NCI-H345 (cell line): ENCODE measurements at regions not wholly inside any gene's neighbourhood (a gene's known extent, or its start where the extent isn't known, plus 50 kb on each side); places are given as distances from the start of the nearest gene placed in this dataset.

Experiments
- DNase-seq: peaks from one replicate; lab custom pipeline; 2025; lab: John Stamatoyannopoulos, UW

DNA sequence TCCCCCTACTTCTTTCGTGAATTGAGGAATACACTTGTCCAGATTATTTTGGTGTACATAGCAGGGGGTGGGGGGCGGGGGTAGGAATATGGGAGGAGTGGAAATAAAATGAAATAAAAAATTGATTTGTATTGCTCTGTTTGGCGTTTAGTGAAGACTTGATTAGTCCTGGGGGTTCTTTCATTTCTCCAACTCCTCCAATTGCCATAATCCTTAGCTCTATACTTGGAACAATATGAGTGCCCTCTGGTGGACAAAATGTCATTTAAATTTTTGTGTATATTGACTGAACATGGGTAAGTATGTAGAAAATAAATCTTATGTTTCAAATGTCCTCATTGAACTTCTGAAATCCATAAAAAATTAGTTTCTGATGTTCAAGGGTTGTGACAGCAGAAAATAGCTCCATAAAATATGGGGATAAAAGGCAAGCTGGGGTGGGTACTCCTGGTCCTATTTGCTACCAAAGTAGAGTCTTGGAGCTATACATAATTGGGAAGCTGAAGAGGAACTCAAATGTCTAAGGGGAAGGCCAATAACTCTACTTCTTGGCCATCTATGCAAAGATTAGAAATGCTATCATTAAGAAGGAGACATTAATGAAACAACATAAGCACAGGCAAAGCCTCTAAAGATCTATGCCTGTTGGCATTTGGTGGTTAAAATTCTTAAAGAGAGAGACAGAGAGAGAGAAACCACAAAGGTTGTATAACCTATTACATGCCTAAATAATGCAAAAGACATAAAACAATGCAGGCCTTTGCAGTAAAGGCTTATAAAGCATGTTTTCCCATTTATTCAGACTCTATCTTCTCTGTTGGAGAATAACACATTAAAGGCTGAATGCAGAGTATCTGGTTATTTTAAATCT, 421.6 kb downstream of the METTL15 start:
- DNase-seq, result peak; percentile 53

DNA sequence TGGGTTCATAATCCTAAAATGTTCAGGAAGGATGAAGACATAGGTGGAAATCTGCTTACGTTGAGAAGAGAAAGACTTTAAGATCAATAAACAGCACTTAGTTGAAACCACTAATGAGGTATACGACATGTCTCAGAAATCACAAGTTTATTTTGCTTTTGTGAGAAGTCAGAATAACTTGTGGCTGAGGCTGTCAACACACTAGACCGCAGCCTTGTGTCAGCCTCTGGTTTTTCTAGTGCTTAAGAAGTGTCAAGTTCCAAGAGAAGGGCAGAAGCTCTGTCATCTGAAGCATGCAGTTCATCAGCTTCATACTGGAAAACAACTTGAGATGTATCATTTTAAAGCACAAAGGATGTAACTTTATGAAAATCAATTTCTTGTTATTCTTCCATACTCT, 420.9 kb downstream of the METTL15 start:
- no peak for DNase-seq

DNA sequence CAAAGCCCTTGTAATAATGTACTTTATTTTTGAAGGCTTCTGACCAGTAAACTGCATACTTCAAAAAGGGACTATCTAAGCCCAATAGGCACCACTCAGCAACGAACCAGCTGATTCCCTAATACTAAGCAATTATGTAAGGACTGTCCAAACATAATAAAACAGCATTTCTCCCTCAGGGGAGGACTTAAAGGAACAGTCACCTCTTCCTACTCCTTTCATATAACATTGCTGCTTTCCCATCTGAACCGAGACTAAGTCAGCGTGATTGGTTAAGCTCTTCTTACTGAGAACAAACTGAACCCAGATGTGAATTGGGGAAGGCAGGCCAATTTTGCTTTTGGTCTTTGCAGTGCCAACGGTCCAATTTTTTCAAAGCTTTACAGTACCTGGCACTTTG, 420.0 kb downstream of the METTL15 start:
- no peak for DNase-seq

DNA sequence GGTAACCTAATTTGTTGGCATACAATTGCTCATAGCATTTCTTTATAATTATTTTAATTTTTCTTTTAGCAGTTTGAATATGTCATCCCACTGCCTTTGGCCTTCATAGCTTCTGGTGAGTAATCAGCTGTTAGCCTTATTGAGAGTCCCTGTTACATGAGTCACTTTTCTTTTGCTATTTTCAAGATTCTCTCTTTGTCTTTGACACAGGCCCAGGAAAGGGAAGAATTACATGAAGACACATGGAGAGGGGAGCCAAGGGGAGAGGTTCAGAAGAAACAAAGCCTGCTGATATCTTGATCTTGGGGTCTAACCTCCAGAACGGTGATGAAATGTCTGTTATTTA, 418.2 kb downstream of the METTL15 start:
- no peak for DNase-seq

DNA sequence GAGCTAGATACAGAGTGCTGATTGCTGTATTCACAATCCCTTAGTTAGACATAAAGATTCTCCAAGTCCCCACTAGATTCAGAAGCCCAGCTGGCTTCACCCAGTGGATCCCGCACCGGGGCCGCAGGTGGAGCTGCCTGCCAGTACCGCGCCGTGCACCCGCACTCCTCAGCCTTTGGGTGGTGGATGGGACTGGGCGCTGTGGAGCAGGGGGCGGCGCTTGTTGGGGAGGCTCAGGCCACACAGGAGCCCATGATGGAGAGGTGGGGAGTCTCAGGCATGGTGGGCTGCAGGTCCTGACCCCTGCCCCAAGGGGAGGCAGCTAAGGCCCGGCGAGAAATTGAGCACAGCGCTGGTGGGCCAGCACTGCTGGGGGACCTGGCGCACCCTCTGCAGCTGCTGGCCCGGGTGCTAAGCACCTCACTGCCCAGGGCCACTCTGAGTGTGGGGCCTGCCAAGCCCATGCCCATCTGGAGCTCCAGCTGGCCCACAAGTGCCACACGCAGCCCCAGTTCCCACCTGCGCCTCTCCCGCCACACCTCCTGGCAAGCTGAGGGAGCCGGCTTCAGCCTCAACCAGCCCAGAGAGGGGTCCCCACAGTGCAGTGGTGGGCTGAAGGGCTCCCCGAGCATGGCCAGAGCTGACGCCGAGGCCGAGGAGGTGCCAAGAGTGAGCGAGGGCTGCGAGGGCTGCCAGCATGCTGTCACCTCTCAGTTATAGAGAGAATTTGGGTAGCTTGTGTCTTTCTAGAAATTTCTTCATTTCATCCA, 417.6 kb downstream of the METTL15 start:
- DNase-seq, result no peak

DNA sequence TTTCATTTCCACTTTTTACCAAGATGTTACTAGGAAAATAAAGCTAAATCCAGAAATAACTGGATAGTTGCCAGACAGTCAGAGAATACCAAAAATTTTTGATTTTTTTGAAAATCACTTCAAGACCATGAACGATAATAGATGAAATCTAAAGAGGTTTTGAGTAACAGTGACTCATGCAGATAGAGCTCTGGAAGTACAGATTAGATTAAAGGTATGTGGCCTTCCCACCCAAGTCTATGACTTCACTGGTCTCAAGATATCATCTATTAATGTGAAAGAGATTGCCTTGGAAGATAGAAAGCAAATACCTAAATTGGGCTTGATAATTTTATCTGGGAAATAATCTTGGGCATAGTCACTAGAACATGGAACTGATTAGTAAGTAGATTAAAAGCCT, 415.9 kb downstream of the METTL15 start:
- DNase-seq, result no peak

DNA sequence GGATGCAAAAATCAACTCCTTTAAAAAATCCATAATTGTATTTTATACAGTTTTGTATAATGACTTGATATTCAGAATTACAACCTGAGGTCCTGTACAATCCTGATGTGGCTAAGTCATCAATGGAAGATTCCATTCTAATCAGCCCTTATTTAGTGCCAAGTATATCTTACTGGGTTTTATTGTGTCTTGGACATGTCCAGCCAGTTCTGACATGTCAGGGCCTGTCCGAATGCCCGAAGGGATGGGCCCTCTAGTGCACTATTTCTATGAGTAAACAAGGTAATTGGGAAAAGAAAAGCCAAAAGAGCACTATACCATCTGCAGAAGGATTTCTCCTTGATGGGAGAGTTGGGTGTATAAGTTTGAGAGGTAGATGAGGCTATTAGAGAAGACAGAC, 412.9 kb downstream of the METTL15 start:
- no peak for DNase-seq

DNA sequence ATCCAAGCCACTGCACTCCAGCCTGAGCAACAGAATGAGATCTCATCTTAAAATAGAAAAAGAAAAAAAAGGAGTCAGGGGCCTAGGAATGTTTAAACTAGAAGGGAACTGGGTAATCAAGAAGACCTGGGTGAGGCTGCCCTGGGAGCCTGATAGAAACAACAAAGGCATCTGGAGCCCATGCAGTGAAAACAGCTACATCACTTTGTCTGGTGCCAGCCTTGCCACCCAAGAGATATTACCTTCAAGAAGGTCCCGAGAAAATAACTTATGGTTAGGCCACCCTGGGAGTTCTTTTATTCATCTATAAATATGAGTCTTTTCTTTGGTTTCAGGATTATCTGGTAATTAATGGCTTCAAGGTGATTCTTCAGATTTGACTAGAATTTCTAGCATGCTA, 412.1 kb downstream of the METTL15 start:
- no peak for DNase-seq

DNA sequence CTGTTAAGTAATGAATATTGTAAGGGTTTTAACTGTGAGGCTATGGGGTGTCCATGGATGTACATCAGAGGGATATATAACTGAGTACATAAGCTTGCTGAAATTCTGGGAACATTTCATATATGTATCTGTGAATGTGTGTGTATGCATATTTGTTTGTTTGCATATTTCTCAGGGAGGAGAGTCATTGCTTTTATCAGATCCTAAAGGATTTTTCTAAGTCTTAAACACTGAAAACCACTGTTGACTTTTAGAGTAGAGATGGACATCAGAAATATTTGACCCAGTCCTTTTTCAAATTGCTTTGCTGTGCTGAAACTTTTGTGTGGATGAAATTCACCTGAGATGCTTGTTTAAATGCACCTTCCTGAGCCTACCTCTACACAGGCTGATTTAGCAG, 410.6 kb downstream of the METTL15 start:
- DNase-seq, result no peak

DNA sequence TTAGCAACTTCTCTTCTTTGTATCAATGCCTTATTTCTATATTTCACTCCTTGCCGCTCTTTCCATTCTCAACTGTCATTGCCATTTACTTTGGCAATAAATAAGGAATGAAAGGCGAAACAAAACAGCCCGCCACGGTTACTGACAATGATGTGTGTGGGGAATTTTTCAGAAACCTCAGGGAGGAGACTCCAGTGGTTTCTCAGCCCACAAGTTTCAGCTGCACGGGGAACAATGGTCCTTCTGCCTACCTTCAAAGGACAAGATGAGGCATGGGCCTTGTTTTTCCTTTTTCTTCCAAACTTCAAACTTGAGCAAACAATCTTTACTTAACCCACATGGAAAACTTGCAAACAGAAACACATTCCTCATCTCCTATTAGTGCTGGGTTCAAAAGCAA, 409.4 kb downstream of the METTL15 start:
- no peak for DNase-seq

DNA sequence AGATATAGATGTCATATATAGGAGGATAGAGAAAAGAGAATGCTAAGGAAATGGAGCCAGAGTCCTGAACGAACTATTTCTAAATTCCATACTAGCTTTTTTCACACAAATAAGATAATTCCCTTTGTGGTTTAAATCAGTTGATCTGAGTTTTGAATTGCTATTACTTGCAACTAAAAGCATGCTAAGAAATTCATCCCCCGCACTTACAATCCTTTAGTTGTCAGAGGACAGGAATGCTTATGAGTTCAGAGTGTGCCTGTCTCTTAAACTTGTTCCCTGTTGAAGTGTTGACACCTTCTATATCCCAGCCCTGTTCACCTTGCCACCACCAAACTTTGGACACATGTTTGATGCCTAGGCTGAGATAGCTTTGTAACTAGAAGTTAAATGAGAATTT, 406.2 kb downstream of the METTL15 start:
- no peak for DNase-seq

DNA sequence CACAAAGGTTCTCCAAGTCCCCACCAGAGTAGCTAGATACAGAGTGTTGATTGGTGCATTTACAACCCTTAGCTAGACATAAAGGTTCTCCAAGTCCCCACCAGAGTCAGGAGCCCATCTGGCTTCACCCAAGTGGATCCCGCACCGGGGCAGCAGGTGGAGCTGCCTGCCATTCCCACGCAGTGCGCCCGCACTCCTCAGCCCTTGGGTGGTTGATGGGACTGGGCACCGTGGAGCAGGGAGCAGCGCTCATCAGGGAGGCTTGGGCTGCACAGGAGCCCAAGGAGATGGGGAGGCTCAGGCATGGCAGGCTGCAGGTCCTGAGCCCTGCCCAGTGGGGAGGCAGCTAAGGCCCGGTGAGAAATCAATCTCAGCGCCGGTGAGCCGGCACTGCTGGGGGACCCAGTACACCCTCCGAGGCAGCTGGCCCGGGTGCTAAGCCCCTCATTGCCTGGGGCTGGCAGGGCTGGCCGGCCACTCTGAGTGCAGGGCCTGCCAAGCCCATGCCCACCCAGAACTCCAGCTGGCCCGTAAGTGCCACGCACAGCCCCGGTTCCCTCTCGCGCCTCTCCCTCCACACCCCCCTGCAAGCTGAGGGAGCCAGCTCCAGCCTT, 404.1 kb downstream of the METTL15 start:
- DNase-seq, result no peak

DNA sequence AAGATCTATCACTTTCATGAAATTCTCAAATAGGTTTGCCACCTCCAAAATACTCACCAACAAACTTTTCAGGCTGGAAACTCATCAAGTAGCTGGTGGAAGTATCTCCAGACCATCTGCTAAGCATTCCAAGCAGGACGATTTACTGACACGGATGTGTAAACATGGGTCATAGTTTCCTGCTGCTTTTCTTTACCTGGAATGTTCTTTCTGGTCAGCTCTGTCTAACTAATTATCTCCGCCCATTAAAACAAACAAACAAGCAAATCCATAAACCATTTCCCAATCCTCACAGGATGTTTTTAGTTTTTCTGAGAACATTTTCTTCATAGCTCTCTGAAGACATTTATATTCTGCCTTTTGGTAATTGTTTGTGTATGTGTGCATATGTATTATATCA, 397.0 kb downstream of the METTL15 start:
- DNase-seq, result no peak

DNA sequence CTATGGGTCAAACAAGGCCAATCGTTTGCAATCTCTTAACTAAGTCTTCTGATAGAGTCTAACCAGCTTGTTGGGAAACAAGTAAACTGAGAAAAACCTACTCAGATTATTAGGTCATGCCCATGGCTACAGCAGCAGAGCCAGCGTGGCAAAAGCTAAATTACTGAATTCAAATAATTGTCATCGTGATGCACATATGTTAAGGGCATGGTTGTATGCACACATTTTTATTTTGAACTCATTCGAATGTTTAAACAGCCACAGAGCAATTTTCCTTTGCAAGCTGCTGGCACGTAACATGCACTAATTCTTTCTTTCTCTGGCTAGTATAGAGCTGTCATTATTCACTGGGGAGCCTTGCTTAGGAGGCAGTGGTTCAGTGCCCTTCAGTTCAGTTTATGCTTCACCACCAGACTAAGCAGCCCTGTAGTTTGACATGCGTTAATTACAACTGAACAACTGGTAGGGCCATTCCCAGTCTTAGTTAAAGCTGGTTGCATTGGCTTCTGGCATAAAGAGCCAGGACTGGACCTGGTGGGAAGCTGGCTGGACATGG, 396.4 kb downstream of the METTL15 start:
- no peak for DNase-seq

DNA sequence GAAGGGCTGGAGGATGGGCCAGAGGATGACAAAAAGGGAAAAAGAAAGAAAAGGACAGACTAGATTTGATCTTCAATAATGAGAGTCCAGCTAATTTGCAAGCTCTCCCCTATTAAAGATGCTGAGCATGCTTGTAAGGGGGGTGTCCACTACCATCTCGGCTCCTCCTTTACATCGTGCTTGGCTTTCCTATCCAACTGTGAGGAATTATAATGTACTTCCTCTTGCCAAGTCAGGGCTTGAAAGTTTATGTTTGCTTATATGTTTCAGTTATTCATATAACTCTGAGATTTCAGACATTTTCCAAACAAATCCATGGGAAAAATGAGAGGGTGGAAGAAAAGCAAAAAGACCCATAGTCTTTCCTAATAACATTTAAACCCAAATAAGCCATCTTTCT, 387.1 kb downstream of the METTL15 start:
- no peak for DNase-seq

DNA sequence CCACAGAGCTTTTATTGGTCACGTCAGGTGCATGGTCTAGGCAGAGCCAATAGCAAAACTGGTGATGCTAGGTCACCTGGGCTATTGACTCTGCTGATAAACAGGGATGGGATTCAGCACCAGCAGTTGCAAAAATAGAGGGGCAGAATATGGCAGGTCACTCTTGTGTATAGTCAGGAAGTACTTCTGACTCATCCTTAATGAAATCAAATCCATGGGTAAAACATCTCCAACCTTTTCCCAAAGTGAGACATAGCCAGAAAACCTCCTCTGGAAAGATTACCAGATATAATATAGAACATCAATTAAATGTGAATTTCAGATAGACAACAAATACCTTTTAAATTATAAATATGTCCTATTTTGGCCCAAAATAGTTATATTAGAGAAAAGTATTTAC, 383.2 kb downstream of the METTL15 start:
- no peak for DNase-seq

DNA sequence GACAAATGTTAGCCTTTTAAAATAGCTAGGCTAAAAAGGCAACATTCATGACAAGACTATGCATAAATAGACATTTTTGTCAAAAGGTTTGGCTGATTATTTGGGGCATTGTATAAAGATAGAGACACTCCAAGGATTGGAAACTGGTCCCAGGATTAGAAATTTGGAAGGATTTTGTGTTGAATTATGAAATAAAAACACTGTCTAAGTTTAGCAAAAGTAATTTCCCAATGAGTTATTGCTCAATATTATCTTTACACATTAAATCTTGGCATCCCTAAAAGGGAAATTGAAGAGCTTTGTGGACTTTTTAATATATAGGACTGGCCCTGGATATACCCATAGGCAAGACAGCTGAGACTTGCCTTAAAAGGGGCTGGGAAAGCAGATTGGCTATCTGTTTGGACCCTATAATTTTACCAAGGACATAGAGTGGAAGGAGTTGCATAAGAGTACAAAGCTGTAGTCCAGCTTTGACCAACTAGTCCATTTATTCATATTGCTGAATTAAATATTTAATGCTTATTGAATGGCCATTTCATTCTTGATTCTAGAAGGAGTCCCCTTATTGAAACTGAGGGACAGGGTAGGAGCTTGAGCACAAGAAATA, 382.7 kb downstream of the METTL15 start:
- DNase-seq, result no peak

DNA sequence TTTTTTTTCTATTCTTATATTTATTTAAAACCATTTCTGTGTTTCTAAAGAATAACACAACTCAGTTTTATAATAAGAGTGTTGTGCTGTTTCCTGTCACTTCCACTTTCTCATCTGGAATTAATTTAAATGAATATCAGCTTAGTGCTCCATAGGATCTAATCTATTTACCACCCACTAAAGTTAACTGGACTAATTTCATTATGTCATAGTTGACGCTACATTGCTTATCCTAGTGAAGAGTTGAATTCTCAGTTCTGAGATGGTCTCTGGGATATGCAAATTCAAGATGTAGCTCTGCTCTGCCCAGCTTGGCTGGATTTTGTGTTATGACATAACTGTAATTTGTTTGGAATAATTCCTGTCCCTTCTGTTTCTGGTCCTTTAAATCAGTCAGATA, 380.1 kb downstream of the METTL15 start:
- no peak for DNase-seq

DNA sequence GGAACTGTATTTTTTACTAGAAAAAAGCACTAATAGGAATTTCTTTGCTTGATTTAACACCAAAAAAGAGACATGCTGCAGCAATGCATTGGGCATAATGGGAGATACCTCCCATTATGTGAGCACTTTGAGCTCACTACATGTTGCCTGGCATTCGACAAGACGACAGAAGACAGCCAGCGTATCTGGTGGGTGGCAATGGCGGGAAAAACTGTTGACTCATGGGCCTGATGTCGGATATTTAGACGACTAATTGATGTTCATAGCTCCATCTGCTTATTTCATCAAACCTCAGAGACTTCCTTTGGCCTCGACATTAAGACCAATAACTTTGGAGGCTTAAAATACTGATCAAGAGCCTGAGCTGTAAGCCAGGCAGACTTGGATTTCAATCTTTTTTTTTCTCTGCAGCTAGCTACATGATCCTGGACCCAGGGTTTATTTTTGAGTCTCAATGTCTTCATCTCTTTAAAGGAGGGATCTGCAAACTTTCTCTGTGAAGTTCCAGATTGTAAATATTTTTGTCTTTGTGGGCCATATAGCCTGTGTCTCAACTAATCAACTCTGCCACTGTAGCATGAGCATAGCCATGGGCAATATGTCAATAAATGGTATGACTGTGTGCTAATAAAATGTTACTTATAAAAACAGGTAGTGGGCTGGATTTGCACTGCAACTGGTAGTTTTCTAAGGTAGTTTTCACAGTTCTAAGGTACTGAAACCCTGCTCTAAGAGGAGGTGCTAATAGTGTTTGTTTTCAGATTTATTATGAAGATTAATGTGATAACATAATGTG, 375.1 kb downstream of the METTL15 start:
- DNase-seq, result no peak

DNA sequence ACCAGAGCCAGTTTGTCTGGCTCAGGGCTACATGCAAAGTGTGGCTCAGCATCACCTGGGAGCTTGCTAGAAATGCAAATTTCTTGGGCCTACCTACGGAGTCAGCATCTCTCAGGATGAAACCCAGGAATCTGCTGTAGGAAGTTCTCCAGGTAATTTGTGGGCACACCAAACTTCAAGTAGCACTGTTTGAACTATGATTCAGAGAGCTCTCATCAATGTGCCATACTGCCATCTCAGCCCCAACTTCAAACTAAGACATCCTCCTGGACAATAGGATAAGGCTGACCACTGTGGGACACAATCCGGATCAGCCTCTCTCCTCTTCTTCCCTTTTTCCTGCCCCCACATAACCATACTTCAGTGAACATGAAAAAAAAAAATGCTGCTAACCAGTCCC, 374.5 kb downstream of the METTL15 start:
- DNase-seq, result no peak

DNA sequence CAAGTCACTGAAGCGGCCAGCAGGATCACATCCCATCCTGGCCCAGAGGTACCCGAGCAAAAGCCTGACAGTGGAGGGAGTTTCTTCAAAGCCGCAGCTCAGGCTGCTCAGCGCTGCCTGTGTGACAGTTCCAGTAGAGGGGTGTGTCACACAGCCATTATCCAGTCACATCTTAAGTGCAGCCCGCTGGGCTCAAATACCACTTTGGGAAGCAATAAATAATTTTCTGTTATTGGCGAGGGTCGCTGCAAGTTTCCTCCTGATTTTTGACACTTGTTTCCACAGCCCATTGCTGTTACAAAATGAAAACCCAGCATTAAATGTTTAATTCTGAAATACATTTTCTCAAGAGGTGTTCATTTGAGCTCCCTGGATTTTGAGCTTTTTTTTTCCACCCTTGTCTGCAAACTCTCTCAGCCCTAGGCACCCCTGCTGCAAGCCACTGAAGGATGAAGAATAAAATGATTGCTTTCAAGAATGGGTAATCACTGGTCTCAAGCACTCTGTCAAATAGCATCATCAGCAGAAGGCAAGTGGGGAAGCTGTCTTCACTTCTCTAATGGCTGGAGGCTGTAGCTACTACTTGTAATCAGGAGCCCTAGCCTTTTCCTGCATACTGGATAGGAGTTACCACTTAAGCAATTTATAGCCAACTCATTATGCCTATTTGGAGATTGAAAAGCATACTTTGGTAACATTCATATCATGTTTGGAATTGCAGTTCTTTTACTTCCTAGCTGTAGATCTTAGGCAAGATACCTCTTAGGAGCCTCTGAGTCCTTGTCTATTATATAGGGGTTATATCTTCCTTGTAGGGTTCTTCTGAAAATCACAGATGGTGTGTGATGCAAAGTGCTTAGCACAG, 373.7 kb downstream of the METTL15 start:
- no peak for DNase-seq
